ENCODE measurements at regions not wholly inside any gene's neighbourhood (a gene's known extent, or its start where the extent isn't known, plus 50 kb on each side); places are given as distances from the start of the nearest gene placed in this dataset.

- Mint-ChIP-seq H3K27me3 (ENCODE audit: unreplicated experiment) (no peaks in the 10 kb centered on the region), H3K9me3 (ENCODE audit: unreplicated experiment) (no peaks in the 10 kb centered on the region), H3K36me3 (ENCODE audit: low read depth, unreplicated experiment) (no peaks in the 10 kb centered on the region), H3K4me1 (ENCODE audit: unreplicated experiment) (no peaks in the 10 kb centered on the region), H3K4me3 (ENCODE audit: unreplicated experiment) (no peak overlapping the region), H3K27ac (ENCODE audit: unreplicated experiment) (no peak overlapping the region)
- DNase-seq (ENCODE audit: low spot score) = no peak
- no peak for TF ChIP-seq CTCF (IDR thresholded peaks at IDR 0.05; ENCODE audit: unreplicated experiment)
Measured at GRCh38 chr3:118127992-118128391, 906.7 kb downstream of the IGSF11 start.

- no peaks in the 10 kb centered on the region for H3K27me3 Mint-ChIP-seq (ENCODE audit: unreplicated experiment)
- H3K9me3 Mint-ChIP-seq (ENCODE audit: unreplicated experiment) = no peaks in the 10 kb centered on the region
- H3K36me3 Mint-ChIP-seq (ENCODE audit: low read depth, unreplicated experiment) = no peaks in the 10 kb centered on the region
- H3K27ac Mint-ChIP-seq (ENCODE audit: unreplicated experiment) = no peak overlapping the region
- DNase-seq (ENCODE audit: low spot score) = no peak
- no peaks in the 10 kb centered on the region for H3K4me1 Mint-ChIP-seq (ENCODE audit: unreplicated experiment)
- H3K4me3 Mint-ChIP-seq (ENCODE audit: unreplicated experiment) = no peak overlapping the region
- no peak for TF ChIP-seq CTCF (IDR thresholded peaks at IDR 0.05; ENCODE audit: unreplicated experiment)
Measured at GRCh38 chr3:118128886-118129285, 905.8 kb downstream of the IGSF11 start.

- H3K4me1 Mint-ChIP-seq (ENCODE audit: unreplicated experiment) = no peaks in the 10 kb centered on the region
- no peaks in the 10 kb centered on the region for H3K36me3 Mint-ChIP-seq (ENCODE audit: low read depth, unreplicated experiment)
- TF ChIP-seq CTCF (IDR thresholded peaks at IDR 0.05; ENCODE audit: unreplicated experiment) = no peak
- no peak for DNase-seq (ENCODE audit: low spot score)
- no peak overlapping the region for H3K27ac Mint-ChIP-seq (ENCODE audit: unreplicated experiment)
- no peaks in the 10 kb centered on the region for H3K9me3 Mint-ChIP-seq (ENCODE audit: unreplicated experiment)
- no peaks in the 10 kb centered on the region for H3K27me3 Mint-ChIP-seq (ENCODE audit: unreplicated experiment)
- H3K4me3 Mint-ChIP-seq (ENCODE audit: unreplicated experiment) = no peak overlapping the region
Measured at GRCh38 chr3:118137778-118138177, 896.9 kb downstream of the IGSF11 start.

GRCh38 chr3:118144919-118145318, 889.7 kb downstream of the IGSF11 start:
- Mint-ChIP-seq H3K27ac (ENCODE audit: unreplicated experiment) (no peak overlapping the region), H3K4me3 (ENCODE audit: unreplicated experiment) (no peak overlapping the region), H3K4me1 (ENCODE audit: unreplicated experiment) (no peaks in the 10 kb centered on the region), H3K9me3 (ENCODE audit: unreplicated experiment) (no peaks in the 10 kb centered on the region), H3K36me3 (ENCODE audit: low read depth, unreplicated experiment) (peaks cover 4% of the 10 kb centered on the region), H3K27me3 (ENCODE audit: unreplicated experiment) (no peaks in the 10 kb centered on the region)
- no peak for TF ChIP-seq CTCF (IDR thresholded peaks at IDR 0.05; ENCODE audit: unreplicated experiment)
- no peak for DNase-seq (ENCODE audit: low spot score)

- H3K9me3 Mint-ChIP-seq (ENCODE audit: unreplicated experiment) = peaks cover under 1% of the 10 kb centered on the region
- no peak for DNase-seq (ENCODE audit: low spot score)
- H3K27me3 Mint-ChIP-seq (ENCODE audit: unreplicated experiment) = no peaks in the 10 kb centered on the region
- no peaks in the 10 kb centered on the region for H3K4me1 Mint-ChIP-seq (ENCODE audit: unreplicated experiment)
- no peak overlapping the region for H3K4me3 Mint-ChIP-seq (ENCODE audit: unreplicated experiment)
- H3K27ac Mint-ChIP-seq (ENCODE audit: unreplicated experiment) = no peak overlapping the region
- no peak for TF ChIP-seq CTCF (IDR thresholded peaks at IDR 0.05; ENCODE audit: unreplicated experiment)
- H3K36me3 Mint-ChIP-seq (ENCODE audit: low read depth, unreplicated experiment) = peaks cover 4% of the 10 kb centered on the region
Measured at GRCh38 chr3:118146658-118147375, 887.8 kb downstream of the IGSF11 start.
